SK-N-MC (cell line): ENCODE measurements at regions not wholly inside any gene's neighbourhood (a gene's known extent, or its start where the extent isn't known, plus 50 kb on each side); places are given as distances from the start of the nearest gene placed in this dataset.

Experiments
- EZH2 ChIP-seq: fragments of 200-600 bp; sonication (generic); IDR thresholded peaks from one replicate; pipeline ENCODE4 v1.6.1; 2017; ENCODE audit warnings: antibody characterized with exemption
- FOXP2 ChIP-seq: optimal IDR thresholded peaks from 2 replicates; pipeline ENCODE3; 2011; ENCODE audit warnings: mild to moderate bottlenecking, moderate library complexity; ENCODE audit not compliant: insufficient read depth; ENCODE audit errors: extremely low read length, control extremely low read depth
- POLR2AphosphoS5 ChIP-seq: IDR thresholded peaks from 2 replicates; pipeline ENCODE4 v1.6.1; 2012; ENCODE audit warnings: mild to moderate bottlenecking, low read depth, low read length, borderline replicate concordance

GRCh38 chr7:41472427-41473125 lies 230.3 kb downstream of the INHBA start:
- TF ChIP-seq POLR2AphosphoS5 (no peak), EZH2 (no peak), FOXP2 (no peak)
